ENCODE measurements at regions not wholly inside any gene's neighbourhood (a gene's known extent, or its start where the extent isn't known, plus 50 kb on each side); places are given as distances from the start of the nearest gene placed in this dataset.

- Mint-ChIP-seq H3K36me3 (ENCODE audit: low read depth) (no peaks in the 10 kb centered on the region), H3K27me3 (ENCODE audit: insufficient read depth, low read depth, poor library complexity) (no peaks in the 10 kb centered on the region), H3K4me1 (peaks cover 8% of the 10 kb centered on the region; the same call in 2 of the 3 replicates)
Measured at GRCh38 chrX:151806967-151807540, 72.5 kb downstream of the CNGA2 start.

More at GRCh38 chrX:151806967-151807540, 72.5 kb downstream of the CNGA2 start:
- H3K4me2 ChIP-seq = no peak overlapping the region
- no peaks in the 10 kb centered on the region for H3K9me2 ChIP-seq (ENCODE audit: insufficient read depth)
- no peaks in the 10 kb centered on the region for H3K36me3 ChIP-seq (ENCODE audit: insufficient read depth)
- no peak overlapping the region for H3K27ac ChIP-seq (ENCODE audit: low read depth)
- no peaks in the 10 kb centered on the region for H3K27me3 ChIP-seq (ENCODE audit: insufficient read depth)
- H3K9me3 Mint-ChIP-seq = no peaks in the 10 kb centered on the region; the same call in 2 of the 3 replicates
- no peaks in the 10 kb centered on the region for H3K79me2 ChIP-seq (replicated peaks; ENCODE audit: insufficient read depth)
- DNase-seq (ENCODE audit: low spot score) (no peak), ATAC-seq (no peak)
- H4K20me1 ChIP-seq (replicated peaks; ENCODE audit: insufficient read depth) = no peaks in the 10 kb centered on the region
- no peak overlapping the region for H3K4me3 ChIP-seq
- H2AFZ ChIP-seq = no peak overlapping the region
- TF ChIP-seq ZNF114 (CRISPR knock-in tag; IDR thresholded peaks at IDR 0.05) = no peak
- TF ChIP-seq ZNF462 (CRISPR knock-in tag; IDR thresholded peaks at IDR 0.05) = no peak
- TF ChIP-seq POLR2AphosphoS5 (IDR thresholded peaks at IDR 0.05; ENCODE audit: low read depth) = no peak
- TF ChIP-seq EZH2 (IDR thresholded peaks at IDR 0.05; ENCODE audit: low read depth, unreplicated experiment) = no peak
- TF ChIP-seq CTCF (conservative IDR thresholded peaks at IDR 0.05; ENCODE audit: low read depth in 2 of 2) = no peak
- TF ChIP-seq ETS1 (IDR thresholded peaks at IDR 0.05) = no peak
- TF ChIP-seq STAT1 (IDR thresholded peaks at IDR 0.05; ENCODE audit: unreplicated experiment) = no peak
- no peak for TF ChIP-seq REST (IDR thresholded peaks at IDR 0.05; ENCODE audit: unreplicated experiment)
- no peak for TF ChIP-seq NANOG (IDR thresholded peaks at IDR 0.05; ENCODE audit: borderline replicate concordance)
- no peak for TF ChIP-seq EZH2phosphoT487 (IDR thresholded peaks at IDR 0.05; ENCODE audit: unreplicated experiment)
- no peak for TF ChIP-seq CREB1 (CRISPR knock-in tag; IDR thresholded peaks at IDR 0.05; ENCODE audit: low read depth)
- no peak for TF ChIP-seq ZNF331 (CRISPR knock-in tag; IDR thresholded peaks at IDR 0.05; ENCODE audit: low read depth)
- TF ChIP-seq JUNB (IDR thresholded peaks at IDR 0.05; ENCODE audit: unreplicated experiment) = no peak
- H3F3A ChIP-seq (replicated peaks; ENCODE audit: low read depth) = no peaks in the 10 kb centered on the region
- no peak overlapping the region for H3K27ac Mint-ChIP-seq
- 0 out of 2 replicates have a peak, but pooled peaks cover 7% of the 10 kb centered on the region for H3K4me1 ChIP-seq (ENCODE audit: insufficient read depth)
- H3K4me3 Mint-ChIP-seq = no peak overlapping the region

Measured in GM23338 (cell line).